DND-41 (cell line): ENCODE measurements at regions not wholly inside any gene's neighbourhood (a gene's known extent, or its start where the extent isn't known, plus 50 kb on each side); places are given as distances from the start of the nearest gene placed in this dataset.

ENCODE experiments used
- ATAC-seq: fragments of 200-7000 bp; cut with Tn5 transposase; 3 replicates; pipeline ENCODE4 v1.9.1; 2021; ENCODE audit warnings: low read depth; ENCODE audit not compliant: insufficient read depth
- DNase-seq: peaks from one replicate; pipeline ENCODE4 v3.0.0-alpha.2; 2020
- H2AFZ ChIP-seq: 2 replicates; pipeline ENCODE4 v1.6.0; 2012; ENCODE audit warnings: low read depth, low read length
- H3K27ac ChIP-seq: 2 replicates; pipeline ENCODE4 v1.5.1; 2012; ENCODE audit warnings: low read length, inconsistent platforms
- H3K27me3 ChIP-seq: fragments of 200-600 bp; sonication (generic); 2 replicates; pipeline ENCODE4 v1.6.0; 2012; ENCODE audit warnings: low read length, mild to moderate bottlenecking, inconsistent platforms; ENCODE audit not compliant: insufficient read depth, poor library complexity
- H3K36me3 ChIP-seq: 2 replicates; pipeline ENCODE4 v1.5.1; 2012; ENCODE audit warnings: low read length, inconsistent platforms; ENCODE audit not compliant: insufficient read depth
- H3K4me1 ChIP-seq: 2 replicates; pipeline ENCODE4 v1.5.1; 2012; ENCODE audit warnings: mild to moderate bottlenecking, low read length; ENCODE audit not compliant: insufficient read depth
- H3K4me2 ChIP-seq: 2 replicates; pipeline ENCODE4 v1.6.0; 2012; ENCODE audit warnings: mild to moderate bottlenecking, moderate library complexity, low read length, inconsistent platforms; ENCODE audit not compliant: insufficient read depth
- H3K4me3 ChIP-seq, 2 experiments: fragments of 200-600 bp in 1 of 2; shearing (Covaris generic) in 1 of 2; 2 replicates each; pipeline ENCODE4 v1.5.1; 2012 to 2016; ENCODE audit warnings: inconsistent platforms in 2 of 2, low read length in 2 of 2, mild to moderate bottlenecking in 2 of 2, low read depth in 1 of 2, moderate library complexity in 1 of 2
- H3K79me2 ChIP-seq: 2 replicates; pipeline ENCODE4 v1.6.0; 2012; ENCODE audit warnings: low read length, inconsistent platforms; ENCODE audit not compliant: insufficient read depth
- H3K9ac ChIP-seq: 2 replicates; pipeline ENCODE4 v1.6.0; 2012; ENCODE audit warnings: low read depth, mild to moderate bottlenecking, inconsistent platforms, low read length, moderate library complexity
- H3K9me3 ChIP-seq: 2 replicates; pipeline ENCODE4 v1.5.1; 2012; ENCODE audit warnings: low read length, moderate library complexity, mild to moderate bottlenecking, inconsistent platforms; ENCODE audit not compliant: insufficient read depth, severe bottlenecking
- H4K20me1 ChIP-seq: 2 replicates; pipeline ENCODE4 v1.6.0; 2012; ENCODE audit warnings: low read length; ENCODE audit not compliant: insufficient read depth
- EZH2 ChIP-seq: IDR thresholded peaks from 3 replicates; pipeline ENCODE4 v1.6.1; 2012; ENCODE audit warnings: borderline replicate concordance, low read depth, mild to moderate bottlenecking, moderate library complexity, low read length, inconsistent platforms; ENCODE audit not compliant: severe bottlenecking
- TF ChIP-seq, protein P1 (sequence below): IDR thresholded peaks from 2 replicates; pipeline ENCODE4 v1.5.1; 2012; ENCODE audit warnings: borderline replicate concordance, low read length, moderate library complexity, mild to moderate bottlenecking; ENCODE audit not compliant: poor library complexity, severe bottlenecking; ENCODE audit errors: extremely low read depth

DNA sequence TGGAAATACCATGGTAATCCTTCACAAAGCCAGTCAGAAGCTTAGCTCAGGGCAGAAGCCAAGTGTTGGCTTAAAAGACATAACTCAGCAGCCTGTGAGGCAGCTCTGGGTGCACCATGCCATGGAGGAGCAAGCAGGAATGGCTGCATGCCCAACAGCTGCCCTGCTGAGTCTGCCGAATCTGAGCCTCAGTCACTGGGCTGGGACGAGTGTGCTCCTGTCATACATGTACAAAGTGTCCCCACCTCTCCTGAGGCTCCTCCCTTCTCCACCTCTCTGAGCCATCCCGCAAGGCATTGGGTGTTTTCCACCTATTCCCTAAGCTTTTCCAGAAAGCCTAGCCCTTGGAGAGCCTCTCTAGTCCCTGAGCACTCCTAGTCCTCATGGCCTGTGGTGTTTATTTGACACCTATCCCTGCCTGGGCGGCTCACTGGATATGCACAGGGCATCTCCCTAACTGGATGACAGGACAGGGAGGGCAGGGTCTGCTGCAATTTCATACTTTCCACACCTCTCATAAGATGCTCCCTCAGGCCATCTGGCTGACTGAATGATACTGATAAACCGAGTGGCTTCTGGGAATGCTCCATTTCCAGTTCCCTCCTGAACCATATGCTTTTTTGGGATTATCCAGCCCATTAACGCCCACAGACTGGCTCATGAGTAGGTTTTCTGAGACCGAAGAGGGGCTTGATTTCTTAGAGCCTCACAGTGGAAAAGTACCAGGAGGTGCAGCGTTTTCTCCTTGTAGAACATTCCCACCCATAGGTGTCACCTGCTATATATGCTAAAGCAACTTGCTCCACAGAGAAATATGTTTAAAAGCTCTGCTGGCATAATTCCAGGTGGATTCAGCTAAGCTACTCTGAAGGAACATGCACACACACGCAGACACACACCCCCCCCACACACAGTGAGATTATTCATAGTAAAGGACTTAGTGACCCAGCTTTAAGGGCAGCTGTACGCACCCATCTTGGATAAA is 199.3 kb downstream of the SNX10 start:
- TF ChIP-seq EZH2 = no peak
- TF ChIP-seq, protein P1, sequence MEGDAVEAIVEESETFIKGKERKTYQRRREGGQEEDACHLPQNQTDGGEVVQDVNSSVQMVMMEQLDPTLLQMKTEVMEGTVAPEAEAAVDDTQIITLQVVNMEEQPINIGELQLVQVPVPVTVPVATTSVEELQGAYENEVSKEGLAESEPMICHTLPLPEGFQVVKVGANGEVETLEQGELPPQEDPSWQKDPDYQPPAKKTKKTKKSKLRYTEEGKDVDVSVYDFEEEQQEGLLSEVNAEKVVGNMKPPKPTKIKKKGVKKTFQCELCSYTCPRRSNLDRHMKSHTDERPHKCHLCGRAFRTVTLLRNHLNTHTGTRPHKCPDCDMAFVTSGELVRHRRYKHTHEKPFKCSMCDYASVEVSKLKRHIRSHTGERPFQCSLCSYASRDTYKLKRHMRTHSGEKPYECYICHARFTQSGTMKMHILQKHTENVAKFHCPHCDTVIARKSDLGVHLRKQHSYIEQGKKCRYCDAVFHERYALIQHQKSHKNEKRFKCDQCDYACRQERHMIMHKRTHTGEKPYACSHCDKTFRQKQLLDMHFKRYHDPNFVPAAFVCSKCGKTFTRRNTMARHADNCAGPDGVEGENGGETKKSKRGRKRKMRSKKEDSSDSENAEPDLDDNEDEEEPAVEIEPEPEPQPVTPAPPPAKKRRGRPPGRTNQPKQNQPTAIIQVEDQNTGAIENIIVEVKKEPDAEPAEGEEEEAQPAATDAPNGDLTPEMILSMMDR = no peak
- DNase-seq = no peak
- Histone ChIP-seq H3K9ac (no peak overlapping the region), H4K20me1 (no peaks in the 10 kb centered on the region), H3K4me3 (no peak overlapping the region), H3K27ac (no peak overlapping the region), H3K36me3 (no peaks in the 10 kb centered on the region), H3K79me2 (no peaks in the 10 kb centered on the region), H2AFZ (no peak overlapping the region), H3K4me2 (no peak overlapping the region), H3K9me3 (no peaks in the 10 kb centered on the region), H3K27me3 (peaks cover 15% of the 10 kb centered on the region), H3K4me1 (no peaks in the 10 kb centered on the region)
- no peak for ATAC-seq

DNA sequence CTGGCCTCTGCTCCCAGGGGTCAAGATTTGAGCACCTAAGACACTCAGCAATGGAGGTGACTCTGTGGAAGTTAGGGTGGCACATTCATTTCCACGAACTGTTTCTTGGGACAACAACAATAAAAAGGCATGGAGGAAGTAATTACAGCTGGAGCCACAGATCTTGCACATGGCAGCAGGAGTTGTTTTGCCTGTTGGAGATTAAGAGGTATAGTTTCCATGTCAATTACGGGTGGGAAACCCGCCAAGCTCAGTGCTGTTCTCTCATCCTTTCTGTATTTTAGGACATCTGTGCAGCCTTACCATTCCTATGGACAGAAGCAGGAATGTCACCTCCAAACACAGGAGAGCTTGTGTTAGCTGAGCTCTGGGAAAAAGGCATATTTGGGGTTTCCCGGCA is 201.2 kb downstream of the SNX10 start:
- H3K4me2 ChIP-seq = no peak overlapping the region

DNA sequence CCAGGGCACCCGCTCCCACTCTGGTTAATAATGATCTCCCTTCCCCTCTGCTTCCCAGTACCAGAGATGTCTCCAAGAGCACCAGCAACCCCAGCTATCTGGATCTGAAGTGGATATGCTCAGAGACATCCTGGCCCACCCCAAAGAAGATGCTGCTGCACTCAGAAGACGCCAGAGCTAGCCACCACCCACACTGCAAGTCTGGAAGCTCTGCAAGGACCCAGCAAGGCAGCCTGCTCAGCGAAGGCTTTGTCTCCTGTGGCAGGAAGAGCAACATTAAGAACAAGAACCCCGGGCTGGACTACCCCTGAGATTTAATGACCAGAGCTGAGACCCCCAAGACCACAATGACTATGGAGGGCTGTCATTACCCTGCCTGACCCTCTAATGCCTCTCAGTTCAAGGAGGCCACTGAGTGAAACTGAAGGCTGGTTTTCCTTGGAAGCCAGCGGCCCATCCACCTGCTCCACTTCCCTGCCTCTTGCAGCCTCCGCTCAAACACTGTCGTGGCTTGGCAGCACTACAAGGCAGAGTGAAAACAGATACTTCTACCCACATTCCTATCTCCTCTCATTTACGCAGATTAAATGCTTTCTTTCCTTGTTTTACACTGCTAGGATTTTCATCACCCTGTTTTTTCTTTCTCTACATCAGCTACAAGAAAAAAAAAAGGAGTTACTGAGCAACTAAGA is 202.2 kb downstream of the SNX10 start:
- DNase-seq (no peak), ATAC-seq (no peak)
- H3K4me3 ChIP-seq = no peak overlapping the region
- no peaks in the 10 kb centered on the region for H3K36me3 ChIP-seq
- no peak overlapping the region for H3K27ac ChIP-seq
- H4K20me1 ChIP-seq = no peaks in the 10 kb centered on the region
- no peaks in the 10 kb centered on the region for H3K4me1 ChIP-seq
- TF ChIP-seq EZH2 = no peak
- TF ChIP-seq, protein P1 = no peak
- no peak overlapping the region for H3K4me2 ChIP-seq
- H3K9ac ChIP-seq = no peak overlapping the region
- H3K9me3 ChIP-seq = no peaks in the 10 kb centered on the region
- H3K79me2 ChIP-seq = no peaks in the 10 kb centered on the region
- no peak overlapping the region for H2AFZ ChIP-seq
- H3K27me3 ChIP-seq = peaks cover 8% of the 10 kb centered on the region

More for the DNA sequence above, 201.2 kb downstream of the SNX10 start:
- Histone ChIP-seq H3K9me3 (no peaks in the 10 kb centered on the region), H3K9ac (no peak overlapping the region), H3K4me3 (no peak overlapping the region), H3K79me2 (no peaks in the 10 kb centered on the region), H3K36me3 (no peaks in the 10 kb centered on the region), H3K4me1 (no peaks in the 10 kb centered on the region), H2AFZ (no peak overlapping the region), H3K27ac (no peak overlapping the region), H4K20me1 (no peaks in the 10 kb centered on the region), H3K27me3 (peaks cover 11% of the 10 kb centered on the region)
- DNase-seq = no peak
- TF ChIP-seq, protein P1 = no peak
- no peak for TF ChIP-seq EZH2
- no peak for ATAC-seq
